GM19328 (cell line): ENCODE measurements at regions not wholly inside any gene's neighbourhood (a gene's known extent, or its start where the extent isn't known, plus 50 kb on each side); places are given as distances from the start of the nearest gene placed in this dataset.

Source experiments
- ATAC-seq: cut with Tn5 transposase; IDR thresholded peaks from one replicate; pipeline ENCODE4 v1.9.1; 2021; ENCODE audit warnings: mild to moderate bottlenecking, moderate library complexity; ENCODE audit not compliant: unreplicated experiment

GRCh38 chr2:107595285-107595684 is 231.4 kb upstream of the RGPD4 start:
- no peak for ATAC-seq

GRCh38 chr2:107595749-107596148 is 230.9 kb upstream of the RGPD4 start:
- no peak for ATAC-seq

DNA sequence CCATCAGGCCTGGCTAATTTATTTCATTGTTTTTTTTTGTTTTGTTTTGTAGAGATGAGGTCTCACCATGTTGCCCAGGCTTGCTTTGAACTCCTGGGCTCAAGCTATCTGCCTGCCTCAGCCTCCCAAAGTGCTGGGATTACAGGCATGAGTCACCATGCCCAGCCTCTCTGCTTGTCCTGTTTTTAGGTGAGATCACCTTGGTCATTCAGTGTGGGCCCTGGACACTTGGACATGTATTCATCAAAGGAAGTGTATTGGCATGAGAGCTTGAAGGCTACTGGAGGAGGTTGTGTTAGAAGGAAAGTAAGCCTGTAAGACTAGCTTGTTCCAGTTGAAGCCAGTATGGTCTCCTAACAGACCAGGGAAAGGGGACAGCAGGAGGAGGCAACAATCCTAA is 229.2 kb upstream of the RGPD4 start:
- no peak for ATAC-seq

GRCh38 chr2:107602801-107603200 is 223.9 kb upstream of the RGPD4 start:
- ATAC-seq, result no peak

DNA sequence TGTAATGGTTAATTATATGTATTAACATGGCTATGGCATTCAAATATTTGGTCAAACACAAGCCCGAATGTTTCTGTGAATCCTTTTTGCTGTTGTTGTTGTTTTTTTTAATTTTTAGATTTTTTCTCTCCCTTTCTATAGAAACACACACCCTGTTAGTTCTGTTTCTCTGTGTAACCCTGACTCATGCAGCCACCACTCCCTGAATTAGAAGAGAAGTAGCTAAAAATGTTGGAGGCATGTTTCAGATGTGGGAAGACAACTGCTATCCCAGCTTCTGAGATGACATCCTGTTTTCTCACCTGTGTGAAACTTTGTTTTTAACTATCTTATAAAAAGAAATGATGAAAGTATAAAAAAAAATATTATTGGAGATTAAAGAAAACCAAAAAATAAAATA is 219.6 kb upstream of the RGPD4 start:
- ATAC-seq, result no peak

DNA sequence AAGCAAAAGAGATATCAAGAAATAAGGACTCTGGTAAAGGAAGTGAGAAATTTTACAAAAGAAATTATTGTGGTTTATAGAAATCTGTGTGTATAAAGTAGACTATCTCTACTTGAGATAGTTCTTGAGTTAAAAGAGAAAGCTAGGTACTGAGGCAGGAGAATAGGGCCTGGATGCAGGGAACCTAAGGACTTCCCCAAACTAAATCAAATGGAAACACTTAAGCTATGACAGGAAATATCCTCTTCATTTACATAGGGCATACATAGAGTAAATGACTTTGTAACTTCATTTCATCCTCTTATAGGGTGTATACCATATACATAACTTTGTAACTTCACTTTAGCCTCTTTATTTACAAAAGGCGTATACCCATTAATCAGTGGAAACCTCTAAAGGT is 219.2 kb upstream of the RGPD4 start:
- ATAC-seq, result no peak

- no peak for ATAC-seq
These were observed 211.7 kb upstream of the RGPD4 start for GRCh38 chr2:107615039-107615438.

DNA sequence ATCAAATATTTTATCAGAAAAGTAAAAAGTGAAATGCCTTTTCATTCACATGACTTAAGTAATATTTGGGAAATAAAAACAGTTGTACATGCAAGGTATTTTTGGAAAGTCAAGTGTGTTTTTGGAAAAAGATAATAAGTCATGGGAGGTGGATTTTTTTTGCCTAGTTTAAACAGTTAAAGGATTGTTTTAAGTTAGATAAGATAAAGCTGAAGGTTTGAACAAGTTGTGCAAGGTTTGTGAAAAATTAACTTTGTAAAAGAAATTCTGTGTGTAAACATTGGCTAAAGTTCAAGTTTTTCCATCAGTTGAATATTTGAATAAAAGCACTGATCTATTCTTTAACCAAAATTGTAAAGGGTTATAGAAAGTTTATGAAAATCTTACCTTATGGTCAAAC is 207.9 kb upstream of the RGPD4 start:
- no peak for ATAC-seq

GRCh38 chr2:107621186-107622165 is 205.2 kb upstream of the RGPD4 start:
- no peak for ATAC-seq

DNA sequence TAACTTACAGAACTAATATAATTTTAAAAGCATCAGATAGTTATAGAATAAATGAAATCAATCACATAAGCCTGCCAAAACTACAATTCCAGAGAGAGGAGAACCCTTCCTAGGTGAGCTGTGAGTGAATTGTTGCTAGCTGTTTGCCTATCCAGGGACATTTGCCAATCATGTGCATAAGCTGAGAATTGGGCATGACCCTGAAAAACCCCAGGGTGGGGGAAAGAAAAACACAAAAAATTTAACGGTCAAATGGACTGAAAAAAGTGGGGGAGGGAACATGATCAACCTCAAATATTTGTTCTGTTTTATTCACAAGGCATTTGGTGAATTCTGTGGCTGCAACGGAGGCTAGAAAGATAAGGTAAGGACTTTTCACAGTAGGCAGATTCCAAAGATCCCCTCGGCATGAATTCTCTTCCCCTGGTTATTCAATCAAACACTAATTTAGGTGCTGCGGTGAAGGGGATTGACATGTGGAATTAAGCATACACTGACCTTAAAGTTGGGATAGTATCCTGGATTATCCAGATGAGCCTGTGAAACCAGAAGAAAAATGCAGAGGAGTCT is 203.9 kb upstream of the RGPD4 start:
- no peak for ATAC-seq

DNA sequence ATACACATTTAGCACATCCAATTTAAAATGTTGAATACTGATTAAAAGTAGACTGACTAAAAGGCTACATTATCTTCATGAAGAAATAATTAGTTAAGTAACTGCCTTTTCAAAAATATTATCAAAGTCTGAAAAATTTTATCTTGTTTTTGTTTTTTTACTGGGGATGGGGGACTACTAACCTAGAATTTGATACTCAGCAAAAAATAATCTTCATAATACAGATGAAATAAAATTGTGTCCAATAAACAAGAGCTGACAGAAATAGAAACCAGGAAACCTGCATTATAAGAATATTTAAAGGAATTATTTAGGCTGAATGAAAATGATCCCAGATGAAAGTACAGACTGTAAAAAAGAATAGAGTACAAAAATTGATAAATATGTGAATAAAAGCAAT is 200.7 kb upstream of the RGPD4 start:
- ATAC-seq, result no peak

GRCh38 chr2:107627164-107627563 is 199.5 kb upstream of the RGPD4 start:
- ATAC-seq, result no peak

- no peak for ATAC-seq
These were observed 198.8 kb upstream of the RGPD4 start for GRCh38 chr2:107627926-107628325.

DNA sequence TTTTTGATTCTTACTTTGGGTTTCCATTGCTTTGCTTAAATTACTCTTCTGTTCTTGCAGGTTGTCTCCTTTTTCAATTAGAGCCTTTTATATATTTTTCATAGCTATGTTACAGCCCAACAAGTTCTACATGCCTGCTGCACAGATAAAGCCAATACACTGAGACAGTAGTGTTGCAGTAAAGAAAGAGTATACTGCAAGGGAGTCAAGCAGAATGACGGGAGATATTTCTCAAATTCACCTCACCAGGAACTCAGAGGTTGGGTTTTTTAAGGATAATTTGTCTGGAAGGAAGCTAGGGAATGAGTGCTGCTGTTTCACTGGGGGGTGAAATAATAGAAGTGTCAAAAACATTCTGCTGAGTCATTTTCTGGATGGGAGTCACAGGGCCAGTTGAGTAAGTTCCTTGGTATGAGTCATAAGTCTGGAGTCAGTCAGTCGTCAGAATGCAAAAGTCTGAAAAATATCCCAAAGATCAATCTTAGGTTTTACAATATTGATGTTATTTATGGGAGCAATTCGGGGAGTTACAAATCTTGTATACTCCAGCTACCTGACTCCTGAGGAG is 193.0 kb upstream of the RGPD4 start:
- no peak for ATAC-seq

GRCh38 chr2:107634172-107634571 is 192.5 kb upstream of the RGPD4 start:
- ATAC-seq, result no peak

- no peak for ATAC-seq
These were observed 190.8 kb upstream of the RGPD4 start for GRCh38 chr2:107635883-107636282.

DNA sequence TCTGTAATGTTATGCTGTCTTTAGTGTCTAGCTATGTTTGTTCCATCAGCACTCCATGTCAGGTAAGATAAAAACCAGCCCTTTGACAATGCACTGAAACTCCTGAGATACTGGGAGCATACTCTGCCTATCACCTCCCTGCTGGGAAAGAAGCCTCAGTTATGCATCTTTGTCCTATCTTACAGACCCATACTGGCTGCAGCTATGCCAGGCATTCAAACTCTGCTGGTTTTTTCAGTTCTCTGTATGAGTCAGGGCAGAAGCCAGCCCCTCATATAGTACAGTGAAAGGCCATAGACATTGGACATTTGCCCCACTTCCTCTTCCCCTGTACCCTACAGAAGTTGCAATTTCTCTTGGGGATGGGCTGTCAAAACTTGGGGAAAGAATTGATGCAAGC is 181.1 kb upstream of the RGPD4 start:
- no peak for ATAC-seq

- ATAC-seq, result no peak
These were observed 177.8 kb upstream of the RGPD4 start for GRCh38 chr2:107648781-107649404.

GRCh38 chr2:107657049-107657448 is 169.6 kb upstream of the RGPD4 start:
- ATAC-seq, result no peak

- ATAC-seq, result no peak
These were observed 163.1 kb upstream of the RGPD4 start for GRCh38 chr2:107663632-107664031.

- ATAC-seq, result no peak
These were observed 157.4 kb upstream of the RGPD4 start for GRCh38 chr2:107669335-107669734.

- no peak for ATAC-seq
These were observed 144.8 kb upstream of the RGPD4 start for GRCh38 chr2:107681936-107682335.
